Right lobe of liver (tissue), 6 donors: ENCODE measurements at regions not wholly inside any gene's neighbourhood (a gene's known extent, or its start where the extent isn't known, plus 50 kb on each side); places are given as distances from the start of the nearest gene placed in this dataset.
A peak's percentile ranks its signal among the peaks of the same experiment; 100 is the strongest.

Source experiments
- ATAC-seq, 4 donors: fragments of 200-7000 bp; cut with Tn5 transposase; one replicate each; pipeline ENCODE4 v1.9.1; 2020; ENCODE audit warnings: mild to moderate bottlenecking in 4 of 4, moderate library complexity in 4 of 4
- DNase-seq, 3 donors: peaks; one replicate each; pipeline ENCODE4 v3.0.0-alpha.2; 2020
- H3K27ac ChIP-seq, 3 donors: fragments of 200-600 bp; one replicate each; pipeline ENCODE4 v1.8.0; 2022
- H3K27me3 ChIP-seq, 2 donors: fragments of 200-600 bp; one replicate each; pipeline ENCODE4 v1.8.0; 2022
- H3K36me3 ChIP-seq, 4 donors: fragments of 200-600 bp; sonication (generic) in 1 of 4; one replicate each; pipeline versions ENCODE4 v1.5.1 to v1.8.0; 2017 to 2022; ENCODE audit warnings: control low read depth in 1 of 4
- H3K4me1 ChIP-seq, 4 donors: fragments of 200-600 bp; sonication (generic) in 1 of 4; one replicate each; pipeline versions ENCODE4 v1.5.1 to v1.8.0; 2017 to 2022; ENCODE audit warnings: control low read depth in 1 of 4
- H3K4me3 ChIP-seq, 3 donors: fragments of 200-600 bp; one replicate each; pipeline ENCODE4 v1.8.0; 2022
- H3K9me3 ChIP-seq, 4 donors: fragments of 200-600 bp; sonication (generic) in 1 of 4; one replicate each; pipeline versions ENCODE4 v1.5.1 to v1.8.0; 2017 to 2022; ENCODE audit warnings: control low read depth in 1 of 4
- CTCF ChIP-seq, 4 donors: fragments of 200-600 bp in 3 of 4; fragments of 450-650 bp in 1 of 4; IDR thresholded peaks; one replicate each; pipeline versions ENCODE4 v1.5.1 to v1.8.0; 2016 to 2022; ENCODE audit warnings: antibody characterized with exemption in 4 of 4, mild to moderate bottlenecking in 2 of 4
- POLR2A ChIP-seq: fragments of 450-650 bp; IDR thresholded peaks from one replicate; pipeline ENCODE4 v1.6.1; 2017; ENCODE audit warnings: antibody characterized with exemption, mild to moderate bottlenecking
- WGBS: methylation state at CpG from one replicate; pipeline ENCODE4 v1.1.6; 2018; ENCODE audit warnings: low coverage, low lambda C conversion rate; ENCODE audit not compliant: insufficient coverage; ENCODE audit errors: missing lambda C conversion rate; 5-methylcytosine and 5-hydroxymethylcytosine counted together
- intact Hi-C, 2 donors: fragments of 100-400 bp; cut with DNase I; formaldehyde crosslinking; loops; one replicate each; pipeline versions ENCODE4 v1.11.2 to v1.14.1; 2022
- donor health status: DM: no; HTN: yes; CAD: no.
- donor health status: DM: no; HTN: no; CAD: no.
- donor health status: DM: no; HTN: no; CAD: no.
- donor health status: DM: no; HTN: yes; CAD: no.
- donor health status: DM: no; HTN: yes; CAD: no.

- TF ChIP-seq CTCF (IDR thresholded peaks at IDR 0.05) (no peak), POLR2A (no peak)
- H3K27me3 ChIP-seq, result no peaks in the 10 kb centered on the region
- H3K9me3 ChIP-seq, result no peaks in the 10 kb centered on the region
- WGBS, result 32% methylated on average over 2 of the region's 2 CpGs
- H3K27ac ChIP-seq, result no peak overlapping the region
- no peak overlapping the region for H3K4me3 ChIP-seq
- ATAC-seq, result no peak
- H3K4me1 ChIP-seq, result no peaks in the 10 kb centered on the region
- no peaks in the 10 kb centered on the region for H3K36me3 ChIP-seq
- DNase-seq, result no peak
- intact Hi-C loops, result no loop called here
Observed at GRCh38 chr6:14873101-14873500, 372.8 kb upstream of the JARID2 start.

GRCh38 chr6:14873781-14874441 lies 372.0 kb upstream of the JARID2 start:
- no peaks in the 10 kb centered on the region for H3K27me3 ChIP-seq
- TF ChIP-seq POLR2A (no peak), CTCF (IDR thresholded peaks at IDR 0.05) (no peak)
- intact Hi-C loops, result no loop called here
- ATAC-seq (peak in 1 of 4 donors; percentile 28), DNase-seq (no peak)
- H3K4me3 ChIP-seq, result no peak overlapping the region
- no peaks in the 10 kb centered on the region for H3K4me1 ChIP-seq
- H3K27ac ChIP-seq, result no peak overlapping the region
- H3K36me3 ChIP-seq, result no peaks in the 10 kb centered on the region
- WGBS, result 59% methylated on average over 3 of the region's 3 CpGs
- H3K9me3 ChIP-seq, result no peaks in the 10 kb centered on the region

- H3K4me3 ChIP-seq, result no peak overlapping the region
- no peak for ATAC-seq
- H3K27ac ChIP-seq, result no peak overlapping the region
- H3K4me1 ChIP-seq, result no peaks in the 10 kb centered on the region
- no peaks in the 10 kb centered on the region for H3K36me3 ChIP-seq
- H3K27me3 ChIP-seq, result no peaks in the 10 kb centered on the region
- no peak for DNase-seq
- intact Hi-C loops, result no loop called here
- no peaks in the 10 kb centered on the region for H3K9me3 ChIP-seq
- TF ChIP-seq POLR2A (no peak), CTCF (IDR thresholded peaks at IDR 0.05) (no peak)
- 93% methylated on average over 3 of the region's 4 CpGs for WGBS
Observed at GRCh38 chr6:14874975-14875480, 370.8 kb upstream of the JARID2 start.

- Histone ChIP-seq H3K36me3 (no peaks in the 10 kb centered on the region), H3K27ac (no peak overlapping the region)
- no peak for ATAC-seq
Observed at GRCh38 chr6:14875481-14876063, 370.3 kb upstream of the JARID2 start.

More at GRCh38 chr6:14875481-14876063, 370.3 kb upstream of the JARID2 start:
- Histone ChIP-seq H3K4me3 (no peak overlapping the region), H3K4me1 (no peaks in the 10 kb centered on the region), H3K27me3 (no peaks in the 10 kb centered on the region), H3K9me3 (no peaks in the 10 kb centered on the region)
- intact Hi-C loops, result no loop called here
- 55% methylated on average over 5 of the region's 6 CpGs for WGBS
- no peak for TF ChIP-seq CTCF (IDR thresholded peaks at IDR 0.05)
- no peak for TF ChIP-seq POLR2A
- no peak for DNase-seq
